ENCODE measurements at regions not wholly inside any gene's neighbourhood (a gene's known extent, or its start where the extent isn't known, plus 50 kb on each side); places are given as distances from the start of the nearest gene placed in this dataset.

- 13% methylated on average over 3 of the region's 4 CpGs for WGBS (ENCODE audit: insufficient coverage)
- no peak overlapping the region for H3K4me3 ChIP-seq (ENCODE audit: control insufficient read depth in 1 of 2, extremely low read depth in 1 of 2, low read length in 1 of 2)
- H3K27ac ChIP-seq (ENCODE audit: low read length) = no peak overlapping the region
- H3K36me3 Mint-ChIP-seq = no peaks in the 10 kb centered on the region
- H3K27ac Mint-ChIP-seq = no peak overlapping the region
- no peaks in the 10 kb centered on the region for H3K4me1 Mint-ChIP-seq
- H3K4me1 ChIP-seq (ENCODE audit: control insufficient read depth in 1 of 2, extremely low read depth in 1 of 2, insufficient read depth in 2 of 2, low read length in 2 of 2) = no peaks in the 10 kb centered on the region
- CTCF ChIA-PET = no interaction called here
- POLR2A ChIA-PET = no interaction called here
- no peaks in the 10 kb centered on the region for H3K27me3 Mint-ChIP-seq
- H3K27me3 ChIP-seq (replicated peaks in 1 of 2; ENCODE audit: control insufficient read depth in 2 of 2, extremely low read depth in 1 of 2, insufficient read depth in 2 of 2, low read length in 1 of 2) = no peaks in the 10 kb centered on the region
- H3K9me3 ChIP-seq = no peaks in the 10 kb centered on the region
- H3K36me3 ChIP-seq (ENCODE audit: control insufficient read depth in 2 of 2, extremely low read depth in 1 of 2, insufficient read depth in 1 of 2, low read length in 1 of 2) = no peaks in the 10 kb centered on the region
- no peak for ATAC-seq (replicated peaks in 1 of 4)
- H3K9me3 Mint-ChIP-seq = peaks cover 35 to 37% (median 35%) of the 10 kb centered on the region in 3 donors
- no peak for DNase-seq
- H3K4me3 Mint-ChIP-seq = no peak overlapping the region
Observed at GRCh38 chr4:133969202-133969848, 232.3 kb downstream of the PABPC4L start.

DNA sequence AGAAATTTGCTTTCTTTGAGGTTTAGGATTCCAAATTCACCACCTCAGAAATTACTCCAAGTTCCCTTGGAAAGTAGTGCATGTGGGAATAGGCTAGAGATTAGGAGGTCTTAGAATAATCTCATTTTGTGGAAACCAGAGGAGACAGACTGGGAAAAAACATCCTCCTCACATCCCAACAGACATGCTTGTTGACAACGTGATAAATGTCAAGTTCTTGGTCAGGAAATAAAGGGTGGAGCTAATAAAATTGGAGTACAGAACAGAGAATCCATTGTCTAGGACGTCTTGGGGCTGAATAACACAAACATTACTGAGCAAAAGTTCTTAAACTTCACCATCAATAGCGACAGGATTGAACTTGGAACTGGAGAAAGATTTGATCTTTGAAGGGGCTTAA lies 233.4 kb downstream of the PABPC4L start:
- H3K4me3 ChIP-seq (ENCODE audit: control insufficient read depth in 1 of 2, extremely low read depth in 1 of 2, low read length in 1 of 2) = no peak overlapping the region
- Mint-ChIP-seq H3K4me1 (no peaks in the 10 kb centered on the region), H3K27ac (no peak overlapping the region), H3K36me3 (no peaks in the 10 kb centered on the region), H3K27me3 (no peaks in the 10 kb centered on the region), H3K4me3 (no peak overlapping the region), H3K9me3 (peaks cover 35 to 45% (median 42%) of the 10 kb centered on the region in 3 donors)
- H3K36me3 ChIP-seq (ENCODE audit: control insufficient read depth in 2 of 2, extremely low read depth in 1 of 2, insufficient read depth in 1 of 2, low read length in 1 of 2) = no peaks in the 10 kb centered on the region
- no CpG with 5 or more reads among the region's 3 CpGs for WGBS (ENCODE audit: insufficient coverage)
- H3K9me3 ChIP-seq = no peaks in the 10 kb centered on the region
- H3K27me3 ChIP-seq (replicated peaks in 1 of 2; ENCODE audit: control insufficient read depth in 2 of 2, extremely low read depth in 1 of 2, insufficient read depth in 2 of 2, low read length in 1 of 2) = no peaks in the 10 kb centered on the region
- CTCF ChIA-PET = no interaction called here
- ATAC-seq (replicated peaks in 1 of 4) (no peak), DNase-seq (no peak)
- POLR2A ChIA-PET = no interaction called here
- no peaks in the 10 kb centered on the region for H3K4me1 ChIP-seq (ENCODE audit: control insufficient read depth in 1 of 2, extremely low read depth in 1 of 2, insufficient read depth in 2 of 2, low read length in 2 of 2)
- no peak overlapping the region for H3K27ac ChIP-seq (ENCODE audit: low read length)

DNA sequence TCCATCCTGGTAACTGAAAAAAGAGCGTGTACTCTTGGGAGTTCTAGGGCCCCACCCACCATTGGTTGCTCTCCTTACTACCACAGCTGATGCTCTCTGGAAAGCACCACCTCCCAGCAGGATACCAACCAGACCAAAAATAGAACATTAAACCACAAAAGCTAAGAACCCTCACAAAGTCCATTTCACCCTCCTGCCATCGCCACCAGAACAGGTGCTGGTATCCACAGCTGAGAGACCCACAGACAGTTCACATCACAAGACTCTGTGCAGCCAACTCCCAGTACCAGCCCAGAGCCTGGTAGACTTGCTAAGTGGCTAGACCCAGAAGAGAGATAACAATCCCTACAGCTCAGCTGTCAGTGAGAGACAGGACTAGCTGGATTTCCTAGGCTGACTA lies 240.6 kb downstream of the PABPC4L start:
- H3K9me3 Mint-ChIP-seq = peaks cover 26 to 52% (median 42%) of the 10 kb centered on the region in 3 donors
- ATAC-seq (replicated peaks in 1 of 4) = no peak

GRCh38 chr4:133943081-133943480 lies 258.5 kb downstream of the PABPC4L start:
- H3K27ac Mint-ChIP-seq = no peak overlapping the region
- Histone ChIP-seq H3K36me3 (ENCODE audit: control insufficient read depth in 2 of 2, extremely low read depth in 1 of 2, insufficient read depth in 1 of 2, low read length in 1 of 2) (no peaks in the 10 kb centered on the region), H3K4me3 (ENCODE audit: control insufficient read depth in 1 of 2, extremely low read depth in 1 of 2, low read length in 1 of 2) (no peak overlapping the region), H3K9me3 (no peaks in the 10 kb centered on the region), H3K27ac (ENCODE audit: low read length) (no peak overlapping the region), H3K27me3 (replicated peaks in 1 of 2; ENCODE audit: control insufficient read depth in 2 of 2, extremely low read depth in 1 of 2, insufficient read depth in 2 of 2, low read length in 1 of 2) (no peaks in the 10 kb centered on the region), H3K4me1 (ENCODE audit: control insufficient read depth in 1 of 2, extremely low read depth in 1 of 2, insufficient read depth in 2 of 2, low read length in 2 of 2) (no peaks in the 10 kb centered on the region)
- peaks cover 8 to 32% (median 19%) of the 10 kb centered on the region in 3 donors for H3K9me3 Mint-ChIP-seq
- DNase-seq = no peak
- ChIA-PET POLR2A (no interaction called here), CTCF (no interaction called here)
- no peaks in the 10 kb centered on the region for H3K36me3 Mint-ChIP-seq
- H3K4me3 Mint-ChIP-seq = no peak overlapping the region
- H3K4me1 Mint-ChIP-seq = no peaks in the 10 kb centered on the region
- no peak for ATAC-seq (replicated peaks in 1 of 4)
- WGBS (ENCODE audit: insufficient coverage) = no CpG with 5 or more reads among the region's 1 CpG
- H3K27me3 Mint-ChIP-seq = no peaks in the 10 kb centered on the region

More for the DNA sequence above, 240.6 kb downstream of the PABPC4L start:
- H3K4me1 ChIP-seq (ENCODE audit: control insufficient read depth in 1 of 2, extremely low read depth in 1 of 2, insufficient read depth in 2 of 2, low read length in 2 of 2) = no peaks in the 10 kb centered on the region
- no peaks in the 10 kb centered on the region for H3K36me3 ChIP-seq (ENCODE audit: control insufficient read depth in 2 of 2, extremely low read depth in 1 of 2, insufficient read depth in 1 of 2, low read length in 1 of 2)
- Mint-ChIP-seq H3K27me3 (no peaks in the 10 kb centered on the region), H3K4me3 (no peak overlapping the region), H3K4me1 (no peaks in the 10 kb centered on the region), H3K27ac (no peak overlapping the region), H3K36me3 (no peaks in the 10 kb centered on the region)
- POLR2A ChIA-PET = no interaction called here
- H3K4me3 ChIP-seq (ENCODE audit: control insufficient read depth in 1 of 2, extremely low read depth in 1 of 2, low read length in 1 of 2) = no peak overlapping the region
- H3K27ac ChIP-seq (ENCODE audit: low read length) = no peak overlapping the region
- WGBS (ENCODE audit: insufficient coverage) = 56% methylated on average over 1 of the region's 2 CpGs
- no peaks in the 10 kb centered on the region for H3K9me3 ChIP-seq
- no peak for DNase-seq
- CTCF ChIA-PET = no interaction called here
- no peaks in the 10 kb centered on the region for H3K27me3 ChIP-seq (replicated peaks in 1 of 2; ENCODE audit: control insufficient read depth in 2 of 2, extremely low read depth in 1 of 2, insufficient read depth in 2 of 2, low read length in 1 of 2)

- H3K4me3 Mint-ChIP-seq = no peak overlapping the region
- no peaks in the 10 kb centered on the region for H3K36me3 ChIP-seq (ENCODE audit: control insufficient read depth in 2 of 2, extremely low read depth in 1 of 2, insufficient read depth in 1 of 2, low read length in 1 of 2)
- H3K27me3 Mint-ChIP-seq = no peaks in the 10 kb centered on the region
- no peaks in the 10 kb centered on the region for H3K4me1 Mint-ChIP-seq
- no peak for DNase-seq
- H3K4me3 ChIP-seq (ENCODE audit: control insufficient read depth in 1 of 2, extremely low read depth in 1 of 2, low read length in 1 of 2) = no peak overlapping the region
- no peak for ATAC-seq (replicated peaks in 1 of 4)
- H3K27ac Mint-ChIP-seq = no peak overlapping the region
- ChIA-PET CTCF (no interaction called here), POLR2A (no interaction called here)
- no peaks in the 10 kb centered on the region for H3K4me1 ChIP-seq (ENCODE audit: control insufficient read depth in 1 of 2, extremely low read depth in 1 of 2, insufficient read depth in 2 of 2, low read length in 2 of 2)
- no peaks in the 10 kb centered on the region for H3K27me3 ChIP-seq (replicated peaks in 1 of 2; ENCODE audit: control insufficient read depth in 2 of 2, extremely low read depth in 1 of 2, insufficient read depth in 2 of 2, low read length in 1 of 2)
- no peaks in the 10 kb centered on the region for H3K9me3 ChIP-seq
- H3K36me3 Mint-ChIP-seq = no peaks in the 10 kb centered on the region
- no peak overlapping the region for H3K27ac ChIP-seq (ENCODE audit: low read length)
- peaks cover 7 to 20% (median 8%) of the 10 kb centered on the region in 3 donors for H3K9me3 Mint-ChIP-seq
Observed at GRCh38 chr4:133938061-133938460, 263.5 kb downstream of the PABPC4L start.

DNA sequence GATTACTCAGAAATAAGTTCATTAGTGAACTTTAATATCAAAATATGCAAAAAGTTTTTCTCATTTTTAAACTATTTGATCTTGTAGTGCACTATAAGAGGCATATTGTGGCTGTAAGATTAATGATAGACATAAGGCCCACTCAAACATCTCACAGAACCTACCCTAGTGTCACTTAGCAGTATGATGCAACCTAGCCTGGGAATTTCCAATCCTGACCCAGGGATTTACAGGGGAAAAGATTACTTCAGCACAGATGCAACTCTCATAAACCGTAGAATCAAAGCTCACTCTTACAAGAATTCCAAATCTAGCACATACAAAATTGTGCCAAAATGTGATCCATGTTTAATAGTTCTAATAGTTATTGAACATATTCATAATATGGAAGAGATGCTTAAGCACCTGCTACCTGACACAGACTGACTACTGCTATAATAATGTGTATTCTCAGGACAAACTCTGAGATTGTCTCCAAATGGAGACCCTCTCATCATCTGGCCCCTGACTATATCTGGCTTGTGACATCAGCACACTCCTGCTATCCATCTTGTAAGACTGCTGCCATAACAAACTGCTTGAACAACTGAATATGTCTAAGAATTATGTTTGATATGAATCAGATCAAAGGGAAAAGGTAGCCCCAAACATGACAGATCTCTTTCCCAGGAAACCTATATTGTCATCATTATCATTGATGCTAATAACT lies 271.9 kb downstream of the PABPC4L start:
- Histone ChIP-seq H3K9me3 (no peaks in the 10 kb centered on the region), H3K27me3 (replicated peaks in 1 of 2; ENCODE audit: control insufficient read depth in 2 of 2, extremely low read depth in 1 of 2, insufficient read depth in 2 of 2, low read length in 1 of 2) (no peaks in the 10 kb centered on the region), H3K4me3 (ENCODE audit: control insufficient read depth in 1 of 2, extremely low read depth in 1 of 2, low read length in 1 of 2) (no peak overlapping the region), H3K36me3 (ENCODE audit: control insufficient read depth in 2 of 2, extremely low read depth in 1 of 2, insufficient read depth in 1 of 2, low read length in 1 of 2) (no peaks in the 10 kb centered on the region), H3K27ac (ENCODE audit: low read length) (no peak overlapping the region), H3K4me1 (ENCODE audit: control insufficient read depth in 1 of 2, extremely low read depth in 1 of 2, insufficient read depth in 2 of 2, low read length in 2 of 2) (no peaks in the 10 kb centered on the region)
- CTCF ChIA-PET = no interaction called here
- Mint-ChIP-seq H3K9me3 (peaks cover 3 to 9% (median 3%) of the 10 kb centered on the region in 3 donors), H3K36me3 (no peaks in the 10 kb centered on the region), H3K4me3 (no peak overlapping the region), H3K27ac (no peak overlapping the region), H3K4me1 (no peaks in the 10 kb centered on the region), H3K27me3 (no peaks in the 10 kb centered on the region)
- no CpG with 5 or more reads among the region's 1 CpG for WGBS (ENCODE audit: insufficient coverage)
- POLR2A ChIA-PET = no interaction called here
- ATAC-seq (replicated peaks in 1 of 4) (no peak), DNase-seq (no peak)
